ENCODE measurements at regions not wholly inside any gene's neighbourhood (a gene's known extent, or its start where the extent isn't known, plus 50 kb on each side); places are given as distances from the start of the nearest gene placed in this dataset.
"Not testable (repeated sequence)": the region's sequence is repeated elsewhere in the genome, so short reads cannot be mapped to it uniquely, and the experiment has no call there.

- peak; percentile 2 for DNase-seq
These were observed 1096.8 kb upstream of the PCDH20 start for GRCh38 chr13:62512194-62513141.

- DNase-seq = no peak
These were observed 1095.4 kb upstream of the PCDH20 start for GRCh38 chr13:62510906-62511655.

- DNase-seq = no peak
These were observed 1086.9 kb upstream of the PCDH20 start for GRCh38 chr13:62502588-62502987.

- DNase-seq = no peak
These were observed 1074.1 kb upstream of the PCDH20 start for GRCh38 chr13:62489731-62490130.

DNA sequence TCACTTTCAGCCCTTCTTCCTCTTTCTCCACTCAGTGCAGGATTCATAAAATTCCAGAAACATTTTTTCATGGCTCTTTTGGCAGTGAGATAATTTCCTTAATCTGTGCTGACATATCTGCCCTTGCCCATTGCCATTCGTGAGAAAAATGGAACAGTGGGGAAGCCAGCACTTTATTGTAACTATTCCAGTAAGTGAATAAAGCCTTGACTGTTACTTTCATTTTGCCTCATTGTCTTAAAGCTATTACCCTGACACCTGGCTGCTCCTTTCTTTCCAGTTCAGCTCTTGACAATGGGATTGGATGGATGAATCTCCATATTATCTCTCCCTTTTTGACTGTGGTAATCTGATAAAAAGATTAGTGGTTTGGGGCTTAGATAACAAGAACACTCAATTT, 1068.1 kb upstream of the PCDH20 start:
- no peak for DNase-seq

DNA sequence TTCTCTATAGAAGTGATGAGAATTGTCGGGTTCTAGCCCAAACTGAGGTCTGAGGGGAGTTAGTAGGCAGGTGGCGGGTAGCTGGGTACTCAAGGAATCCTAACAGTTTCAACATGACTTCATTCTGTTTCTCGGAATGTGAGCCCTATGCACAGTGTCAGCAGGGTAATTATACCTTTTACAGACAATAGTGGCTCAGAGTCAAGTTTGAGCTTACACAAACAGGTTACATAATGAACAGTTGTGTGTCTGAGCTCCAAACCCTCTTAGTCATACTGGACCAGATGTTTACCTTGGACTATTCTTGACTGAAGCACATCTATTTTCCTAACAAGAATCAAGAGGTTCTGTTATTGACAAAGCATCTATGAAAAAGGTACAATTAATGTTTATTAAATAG, 1066.7 kb upstream of the PCDH20 start:
- DNase-seq = no peak

DNA sequence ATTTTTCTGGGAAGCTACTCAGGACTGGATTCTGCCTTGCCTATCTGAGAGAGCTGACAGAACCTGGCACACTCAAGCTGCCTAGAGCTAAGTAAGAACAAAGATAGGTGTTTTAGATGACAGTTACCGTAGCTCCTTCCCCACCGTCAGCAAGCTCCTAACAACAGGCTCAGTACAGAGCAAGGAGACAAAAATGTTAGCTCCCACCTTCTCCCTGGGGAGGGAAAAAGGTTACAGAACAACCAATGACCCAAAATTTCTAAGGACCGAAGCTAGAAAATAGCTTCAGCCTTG, 1058.2 kb upstream of the PCDH20 start:
- DNase-seq = no peak

- DNase-seq = no peak
These were observed 1057.7 kb upstream of the PCDH20 start for GRCh38 chr13:62473190-62473943.

DNA sequence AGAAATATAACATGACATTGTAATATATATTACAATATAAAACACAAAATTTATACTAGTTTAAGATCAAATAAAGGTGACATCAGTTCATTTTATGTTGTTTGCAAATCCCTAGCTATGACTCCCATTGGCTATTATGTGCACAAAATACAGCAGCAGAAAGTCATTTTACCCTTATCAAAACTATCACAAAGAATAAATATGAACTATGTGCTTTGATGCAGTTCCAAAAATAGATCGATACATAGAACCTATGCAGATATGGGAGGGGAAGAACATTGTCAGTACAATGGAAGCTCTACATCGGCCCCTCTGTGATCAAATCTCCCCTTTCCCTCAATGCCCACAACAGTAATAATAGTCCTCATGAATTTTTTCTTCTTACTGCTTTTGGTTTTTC, 1038.1 kb upstream of the PCDH20 start:
- DNase-seq = no peak

DNA sequence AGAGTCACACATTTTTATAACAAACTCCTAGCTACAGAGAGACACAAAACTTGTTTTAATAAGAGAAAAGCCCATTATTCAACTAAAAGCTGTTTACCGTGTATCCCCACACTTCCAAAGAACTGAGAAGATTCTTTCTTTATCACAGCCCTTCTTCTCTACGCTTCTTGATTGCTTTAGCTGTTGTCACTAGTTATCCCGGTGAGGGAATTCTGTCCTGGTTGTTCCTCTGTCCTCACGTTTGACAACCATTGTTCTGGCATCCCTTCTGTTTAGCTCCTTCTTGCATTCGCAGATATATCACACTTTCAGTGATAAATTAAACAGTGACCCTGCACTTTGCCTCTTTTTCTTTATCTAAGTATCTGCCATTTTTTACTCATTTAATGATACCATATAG, 1035.1 kb upstream of the PCDH20 start:
- no peak for DNase-seq

DNA sequence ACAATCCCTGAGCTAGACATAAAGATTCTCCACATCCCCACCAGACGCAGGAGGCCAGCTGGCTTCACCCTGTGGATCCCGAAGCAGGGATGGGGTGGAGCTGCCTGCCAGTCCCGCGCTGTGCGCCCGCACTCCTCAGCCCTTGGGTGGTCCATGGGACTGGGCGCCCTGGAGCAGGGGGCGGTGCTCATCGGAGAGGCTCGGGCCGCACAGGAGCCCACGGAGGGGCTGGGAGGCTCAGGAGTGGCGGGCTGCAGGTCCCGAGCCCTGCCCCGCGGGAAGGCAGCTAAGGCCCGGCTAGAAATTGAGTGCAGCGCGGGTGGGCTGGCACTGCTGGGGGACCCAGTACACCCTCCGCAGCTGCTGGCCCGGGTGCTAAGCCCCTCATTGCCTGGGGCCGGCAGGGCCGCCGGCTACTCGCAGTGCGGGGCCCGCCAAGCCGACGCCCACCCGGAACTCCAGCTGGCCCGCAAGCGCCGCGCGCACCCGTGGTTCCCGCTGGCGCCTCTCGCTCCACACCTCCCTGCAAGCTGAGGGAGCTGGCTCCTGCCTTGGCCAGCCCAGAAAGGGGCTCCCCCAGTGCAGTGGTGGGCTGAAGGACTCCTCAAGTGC, 1032.2 kb upstream of the PCDH20 start:
- DNase-seq = not testable (repeated sequence)

DNA sequence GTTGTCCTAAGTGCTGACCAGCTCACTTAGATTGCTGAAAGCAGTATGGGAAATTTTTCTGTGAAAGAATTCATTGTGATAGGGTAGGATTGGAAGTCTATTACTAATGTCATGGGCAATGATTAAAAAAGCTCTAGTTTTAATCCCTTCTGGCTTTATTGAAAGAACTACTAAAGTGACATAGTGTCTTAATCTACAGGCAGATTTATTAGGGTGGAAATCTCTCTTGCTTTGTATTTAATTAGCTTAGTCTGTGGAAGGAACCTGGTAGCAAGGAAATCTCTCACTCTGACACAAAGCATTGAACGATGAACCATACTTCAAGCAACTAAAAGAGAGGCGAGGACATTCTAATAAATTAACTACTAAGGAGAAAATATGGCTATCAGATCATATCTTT, 1029.2 kb upstream of the PCDH20 start:
- DNase-seq = no peak

DNA sequence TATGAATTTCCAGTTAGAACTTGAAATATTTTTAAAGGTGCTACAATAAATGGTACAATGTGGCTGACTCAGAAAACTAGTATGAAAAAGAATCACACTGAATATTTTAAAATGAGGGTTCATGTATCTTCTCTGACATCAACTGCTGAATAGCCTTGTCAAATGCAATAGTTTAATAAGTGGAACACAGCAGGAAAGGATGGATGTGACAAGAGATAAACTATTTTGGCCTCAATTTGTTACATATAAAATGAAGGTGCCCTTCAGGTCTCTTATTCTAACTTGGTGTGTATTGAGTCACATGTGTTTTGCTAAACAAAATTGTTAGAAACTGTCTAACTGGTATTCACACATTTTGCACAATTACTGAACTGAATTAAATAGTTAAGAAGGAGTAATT, 1018.4 kb upstream of the PCDH20 start:
- DNase-seq = no peak

- DNase-seq = no peak
These were observed 1018.0 kb upstream of the PCDH20 start for GRCh38 chr13:62433660-62434059.

GRCh38 chr13:62432906-62433305, 1017.3 kb upstream of the PCDH20 start:
- no peak for DNase-seq

DNA sequence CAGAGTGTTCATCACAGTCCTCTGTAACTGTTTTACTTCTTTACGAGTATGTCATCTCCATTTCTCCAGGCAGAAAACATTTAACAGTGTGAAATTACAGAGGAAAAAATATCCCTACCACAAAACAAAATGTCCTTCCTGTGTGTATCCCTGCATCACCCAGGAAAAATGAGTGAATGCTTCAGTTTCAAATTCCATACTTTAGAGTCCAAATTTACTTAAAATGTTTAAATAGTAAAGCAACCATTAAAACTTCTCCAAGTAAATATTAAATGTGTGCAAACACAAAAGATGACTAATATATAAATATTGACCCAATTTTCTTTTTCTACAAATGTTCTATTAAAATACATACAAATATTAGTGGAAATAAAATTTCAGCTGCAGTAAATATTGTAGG, 1016.6 kb upstream of the PCDH20 start:
- DNase-seq = no peak

DNA sequence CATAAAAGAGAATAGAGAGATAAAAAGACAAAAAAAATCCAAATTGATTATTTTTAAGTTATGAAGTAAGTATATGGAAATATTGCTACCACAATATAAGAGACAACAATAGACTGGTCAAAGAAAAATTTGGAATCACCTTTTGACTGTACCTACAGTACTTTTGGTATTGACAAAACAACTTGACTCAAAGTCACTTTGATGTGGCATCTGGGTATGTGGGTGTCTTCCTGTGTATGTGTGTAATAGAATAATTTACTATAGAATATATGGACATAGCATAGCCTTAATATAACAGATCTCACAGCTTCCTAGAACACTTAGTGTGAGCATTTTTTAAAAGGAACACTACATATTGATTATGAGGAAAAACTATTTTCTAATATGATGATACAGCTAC, 1016.2 kb upstream of the PCDH20 start:
- no peak for DNase-seq

DNA sequence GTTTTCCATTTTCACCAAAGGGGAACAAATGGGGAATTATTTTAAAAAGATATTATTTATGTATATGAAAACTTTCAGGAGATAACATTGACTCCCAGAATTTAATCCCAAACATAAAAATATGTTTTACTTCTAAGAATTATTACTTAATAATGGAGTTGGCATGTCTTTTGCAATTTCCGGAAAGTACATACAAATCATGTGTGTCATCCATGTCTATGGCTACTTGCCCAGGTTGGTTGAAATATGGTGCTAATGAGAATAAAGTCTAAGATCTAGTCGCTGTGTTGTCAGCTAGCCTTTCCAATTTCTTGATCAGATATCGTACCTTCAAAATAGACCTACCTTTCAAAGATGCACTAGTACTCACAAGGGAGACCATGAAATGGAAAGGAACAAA, 1003.2 kb upstream of the PCDH20 start:
- no peak for DNase-seq

- DNase-seq = no peak
These were observed 1002.7 kb upstream of the PCDH20 start for GRCh38 chr13:62418376-62418775.

DNA sequence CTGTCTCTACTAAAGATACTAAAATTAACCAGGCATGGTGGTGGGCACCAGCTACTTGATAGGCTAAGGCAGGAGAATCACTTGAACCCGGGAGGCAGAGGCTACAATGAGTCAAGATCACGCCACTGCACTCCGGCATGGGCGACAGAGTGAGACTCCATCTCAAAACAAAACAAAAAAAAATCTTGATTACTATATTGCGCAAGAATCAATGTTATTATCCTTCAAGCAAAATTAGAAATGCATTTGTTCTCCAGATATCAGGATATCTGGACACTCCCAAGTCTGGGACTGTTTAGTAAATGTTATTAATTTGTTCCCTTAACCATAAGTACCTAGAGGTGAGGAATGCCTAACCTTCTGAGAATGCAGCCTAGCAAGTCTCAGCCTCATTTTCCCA, 992.2 kb upstream of the PCDH20 start:
- no peak for DNase-seq

DNA sequence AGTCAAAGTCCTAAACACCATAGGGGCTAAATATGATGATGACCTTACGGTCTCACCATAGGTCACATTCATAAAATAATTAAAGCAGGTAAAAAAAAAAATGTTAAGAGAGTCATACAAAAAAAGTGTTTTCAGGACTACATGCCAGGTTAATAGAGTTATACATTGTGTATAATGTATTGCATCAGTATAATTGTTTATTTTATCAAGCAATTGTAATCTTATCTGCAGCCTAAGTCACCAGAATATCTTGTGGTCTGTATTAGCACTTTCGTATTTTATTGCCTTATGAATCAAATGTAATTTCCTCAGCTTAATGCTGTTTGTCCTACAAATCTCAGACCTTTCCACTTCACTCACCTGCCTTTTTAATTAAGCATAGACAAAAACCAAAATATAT, 972.9 kb upstream of the PCDH20 start:
- DNase-seq = no peak

DNA sequence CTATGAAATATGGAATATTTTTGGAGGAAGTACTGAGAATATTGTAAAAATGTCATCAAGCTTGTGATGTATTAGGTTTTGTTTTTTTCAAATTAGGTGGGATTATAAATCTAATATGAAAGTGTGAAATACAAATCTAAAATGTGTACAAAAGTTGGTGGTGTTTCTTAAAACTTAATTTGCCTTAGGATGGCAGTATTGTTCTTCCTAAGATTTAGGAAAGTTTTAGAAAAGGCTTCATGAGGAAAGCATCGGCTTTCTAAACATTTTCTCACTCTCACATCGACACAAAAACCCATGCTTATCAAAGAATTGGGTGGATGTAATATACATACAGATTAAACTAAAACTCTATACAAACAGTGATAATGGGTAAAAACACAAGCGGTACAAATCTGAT, 972.0 kb upstream of the PCDH20 start:
- DNase-seq = no peak

DNA sequence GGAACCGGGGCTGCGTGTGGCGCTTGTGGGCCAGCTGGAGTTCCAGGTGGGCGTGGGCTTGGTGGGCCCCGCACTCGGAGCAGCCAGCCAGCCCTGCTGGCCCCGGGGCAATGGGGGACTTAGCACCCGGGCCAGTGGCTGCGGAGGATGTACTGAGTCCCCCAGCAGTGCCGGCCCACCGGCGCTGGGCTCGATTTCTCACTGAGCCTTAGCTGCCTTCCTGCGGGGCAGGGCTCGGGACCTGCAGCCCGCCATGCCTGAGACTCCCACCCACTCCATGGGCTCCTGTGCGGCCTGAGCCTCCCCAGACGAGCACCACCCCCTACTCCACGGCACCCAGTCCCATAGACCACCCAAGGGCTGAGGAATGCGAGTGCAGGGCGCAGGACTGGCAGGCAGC, 963.6 kb upstream of the PCDH20 start:
- DNase-seq = not testable (repeated sequence)
